ENCODE measurements at regions not wholly inside any gene's neighbourhood (a gene's known extent, or its start where the extent isn't known, plus 50 kb on each side); places are given as distances from the start of the nearest gene placed in this dataset.
A peak's percentile ranks its signal among the peaks of the same experiment; 100 is the strongest.

DNA sequence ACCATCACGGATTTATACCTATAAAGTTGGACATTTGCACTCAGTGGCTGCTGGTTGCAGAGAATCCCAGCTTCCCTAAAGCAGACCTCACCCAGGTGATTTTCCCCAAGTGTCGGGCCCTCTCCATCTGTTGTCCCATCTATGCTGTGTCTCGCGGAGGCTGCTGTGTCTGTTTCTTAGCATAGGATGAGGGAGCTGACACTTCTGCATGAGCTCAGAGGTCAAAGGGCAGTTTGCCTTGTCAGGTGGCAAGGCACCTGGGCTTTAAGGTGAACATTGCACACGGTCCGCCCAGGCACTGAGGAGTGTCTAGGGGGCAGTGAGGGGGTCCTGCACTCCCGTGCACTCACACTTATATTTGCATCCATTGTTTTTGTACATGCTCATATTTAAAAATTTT is 151.6 kb downstream of the ZIC5 start:
- no peak for DNase-seq

- DNase-seq, result no peak
Observed at GRCh38 chr13:99816321-99816720, 155.2 kb downstream of the ZIC5 start.

- no peak for DNase-seq
Observed at GRCh38 chr13:99813336-99814095, 158.1 kb downstream of the ZIC5 start.

DNA sequence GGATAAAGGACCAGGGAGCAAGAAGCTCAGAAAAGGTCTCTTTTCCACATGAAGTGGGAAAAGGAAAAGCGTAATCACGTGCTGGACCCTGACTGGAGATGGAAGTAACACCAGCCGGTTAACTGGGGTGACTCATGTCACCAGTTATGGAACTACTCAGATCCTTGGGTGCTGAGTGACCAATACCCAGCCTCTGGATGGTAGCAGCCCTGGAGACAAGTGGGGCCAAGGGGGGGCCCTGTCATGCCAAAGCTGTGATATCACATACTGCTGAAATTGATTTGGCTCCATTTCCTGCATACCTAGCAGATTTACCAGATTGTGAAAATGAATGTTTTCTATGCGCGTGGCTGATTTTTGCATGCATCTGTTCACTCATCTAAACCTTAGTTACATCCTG is 158.9 kb downstream of the ZIC5 start:
- no peak for DNase-seq

GRCh38 chr13:99811067-99811700 is 160.4 kb downstream of the ZIC5 start:
- no peak for DNase-seq

DNA sequence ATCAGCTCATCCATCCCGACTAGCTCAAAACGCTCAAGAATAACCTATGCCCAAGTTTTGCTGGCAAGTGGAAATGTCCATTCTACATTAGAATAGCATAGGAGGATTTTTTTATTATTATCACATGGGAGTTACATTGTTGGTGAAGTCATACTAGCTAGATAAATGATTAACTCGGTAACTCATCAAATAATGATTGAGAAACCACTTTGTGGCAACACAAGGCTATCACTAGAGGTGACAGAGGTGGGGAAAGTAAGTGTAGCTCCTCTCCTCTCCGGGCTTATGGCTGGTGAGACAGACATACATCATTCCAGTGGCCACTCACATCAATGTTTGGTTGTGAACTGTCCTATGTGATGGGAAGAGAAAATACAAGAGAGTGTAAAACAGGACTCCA is 161.6 kb downstream of the ZIC5 start:
- no peak for DNase-seq

GRCh38 chr13:99809496-99809895 is 162.1 kb downstream of the ZIC5 start:
- DNase-seq, result no peak

DNA sequence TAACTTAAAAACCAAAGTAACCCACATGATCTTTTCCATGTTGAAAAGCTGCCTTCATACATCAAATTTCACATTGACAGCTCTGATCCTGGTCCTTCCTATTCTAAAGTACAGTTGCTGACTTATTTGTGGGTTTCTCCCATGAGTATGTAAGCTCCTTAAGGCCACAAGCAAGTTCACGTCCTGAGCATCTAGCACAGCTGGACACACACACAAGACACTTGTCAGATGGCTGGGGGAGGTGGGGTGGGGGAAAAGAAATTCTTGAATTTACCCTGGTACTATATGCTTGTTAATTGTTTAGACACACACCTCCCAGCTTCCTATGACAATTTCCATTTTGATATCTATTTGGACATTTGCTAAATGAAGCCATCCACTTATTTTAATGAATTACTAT is 162.8 kb downstream of the ZIC5 start:
- no peak for DNase-seq

GRCh38 chr13:99806671-99807070 is 164.9 kb downstream of the ZIC5 start:
- no peak for DNase-seq

DNA sequence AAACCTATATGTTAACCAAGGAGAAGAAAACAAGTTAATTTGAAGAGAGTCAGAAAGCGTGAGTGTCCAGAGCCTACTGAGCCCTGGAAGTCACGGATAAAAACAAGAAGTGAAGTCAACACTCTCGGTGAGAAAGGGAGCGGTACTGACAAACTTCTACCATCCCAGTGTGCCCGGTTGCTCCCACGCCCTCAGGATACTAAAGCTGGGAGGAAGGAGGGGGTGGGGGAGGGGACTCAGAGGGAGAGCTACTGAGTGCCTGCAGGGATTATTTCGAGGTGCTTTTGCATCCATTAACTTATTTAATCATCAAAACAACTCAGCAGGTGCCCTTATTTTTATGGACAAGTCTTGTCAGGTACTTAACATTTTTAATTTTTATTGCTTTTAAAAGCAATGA is 166.2 kb downstream of the ZIC5 start:
- no peak for DNase-seq

DNA sequence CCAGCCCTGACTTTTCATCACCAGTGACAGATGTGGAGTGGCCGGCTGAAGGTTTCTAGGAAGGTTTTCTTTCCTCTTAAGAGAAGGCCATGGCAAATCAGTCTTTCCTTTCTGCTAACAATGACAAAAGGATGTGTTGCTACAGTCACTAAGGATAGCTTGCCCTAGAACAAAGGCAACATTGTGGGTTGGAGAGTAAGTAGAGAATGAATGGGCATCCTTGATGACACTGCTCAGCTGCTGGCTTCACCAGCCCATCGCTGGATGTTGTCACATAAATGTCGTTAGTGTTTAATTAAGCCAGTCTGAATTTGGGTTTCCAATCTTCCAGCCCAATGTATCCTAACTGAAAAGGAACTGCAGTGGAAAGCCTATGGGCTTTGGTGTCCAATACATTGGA is 168.4 kb downstream of the ZIC5 start:
- DNase-seq, result no peak

- no peak for DNase-seq
Observed at GRCh38 chr13:99802416-99802815, 169.2 kb downstream of the ZIC5 start.

DNA sequence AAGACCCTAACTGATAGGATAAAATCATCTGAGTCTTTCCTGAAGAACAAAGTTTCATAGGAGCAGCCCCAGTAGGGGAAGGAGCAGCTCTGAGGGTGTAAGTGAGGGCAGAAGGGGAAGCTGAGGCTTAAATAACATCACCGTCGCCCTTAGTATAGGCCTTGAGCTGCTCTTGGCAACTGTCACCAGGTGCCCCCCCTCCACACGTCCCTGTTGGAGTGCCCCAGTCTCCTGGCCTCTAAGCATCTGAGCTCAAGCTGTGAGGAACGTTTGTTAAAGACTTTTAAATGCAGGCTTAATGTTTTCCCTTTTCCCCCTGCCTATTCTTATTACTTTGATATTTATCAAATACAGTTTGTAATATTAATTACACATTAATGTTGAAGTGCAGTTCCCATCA is 170.6 kb downstream of the ZIC5 start:
- DNase-seq, result no peak

DNA sequence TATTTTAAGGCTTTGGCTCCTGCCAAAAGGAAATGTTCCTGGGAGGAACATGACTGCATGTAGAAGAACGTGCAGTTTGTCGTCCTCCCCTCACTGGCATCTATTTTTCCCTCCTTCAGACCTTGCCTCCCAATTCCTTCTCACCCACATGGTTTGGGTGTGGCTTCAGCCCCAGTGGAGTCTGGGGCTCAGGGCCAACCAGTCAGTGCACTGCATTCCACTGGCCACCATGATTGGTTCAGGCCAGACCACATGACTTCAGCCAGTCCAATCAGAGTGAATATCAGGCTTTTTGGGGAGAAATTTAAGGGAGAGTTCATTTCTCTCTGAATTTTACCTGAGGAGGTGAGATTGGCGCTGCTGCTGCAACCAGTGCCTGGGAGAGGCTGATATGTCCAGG is 171.6 kb downstream of the ZIC5 start:
- no peak for DNase-seq

DNA sequence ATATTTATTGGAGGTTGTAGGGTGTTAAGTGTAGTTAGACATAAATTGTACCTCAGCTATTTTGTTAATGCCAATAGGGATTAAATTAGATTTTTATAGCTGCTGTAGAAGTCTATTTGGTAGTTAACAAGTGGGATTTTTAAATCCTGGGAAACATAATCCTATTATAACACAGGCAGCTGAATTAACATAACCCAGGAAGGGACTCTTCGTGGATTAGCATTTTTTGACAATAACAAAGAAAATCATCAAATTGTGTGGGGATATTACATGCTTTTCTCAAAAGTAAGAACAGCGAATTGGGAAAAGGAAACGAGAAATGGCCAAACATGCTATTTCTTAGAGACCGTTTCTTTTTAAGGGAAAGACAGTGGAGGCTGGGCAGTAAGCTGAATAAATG is 172.8 kb downstream of the ZIC5 start:
- DNase-seq, result no peak

DNA sequence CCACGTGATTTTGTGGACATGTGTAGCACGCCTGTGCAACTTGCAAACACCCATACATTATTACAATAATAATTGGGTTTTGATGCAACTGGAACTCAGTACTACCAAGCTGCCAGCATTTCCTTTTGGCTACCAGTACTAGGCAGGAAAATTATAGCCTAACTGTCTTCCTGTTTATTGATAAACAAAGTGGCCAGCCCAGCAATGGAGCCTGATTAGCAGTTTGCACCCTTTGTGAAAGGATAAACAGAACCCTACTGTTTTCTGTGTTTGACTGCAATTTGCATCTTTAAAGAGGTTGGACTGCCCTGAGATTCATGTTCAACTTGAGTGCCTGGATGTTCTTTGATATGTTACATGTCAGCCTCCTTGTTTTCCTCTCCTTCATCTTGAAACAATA is 173.9 kb downstream of the ZIC5 start:
- DNase-seq, result no peak

DNA sequence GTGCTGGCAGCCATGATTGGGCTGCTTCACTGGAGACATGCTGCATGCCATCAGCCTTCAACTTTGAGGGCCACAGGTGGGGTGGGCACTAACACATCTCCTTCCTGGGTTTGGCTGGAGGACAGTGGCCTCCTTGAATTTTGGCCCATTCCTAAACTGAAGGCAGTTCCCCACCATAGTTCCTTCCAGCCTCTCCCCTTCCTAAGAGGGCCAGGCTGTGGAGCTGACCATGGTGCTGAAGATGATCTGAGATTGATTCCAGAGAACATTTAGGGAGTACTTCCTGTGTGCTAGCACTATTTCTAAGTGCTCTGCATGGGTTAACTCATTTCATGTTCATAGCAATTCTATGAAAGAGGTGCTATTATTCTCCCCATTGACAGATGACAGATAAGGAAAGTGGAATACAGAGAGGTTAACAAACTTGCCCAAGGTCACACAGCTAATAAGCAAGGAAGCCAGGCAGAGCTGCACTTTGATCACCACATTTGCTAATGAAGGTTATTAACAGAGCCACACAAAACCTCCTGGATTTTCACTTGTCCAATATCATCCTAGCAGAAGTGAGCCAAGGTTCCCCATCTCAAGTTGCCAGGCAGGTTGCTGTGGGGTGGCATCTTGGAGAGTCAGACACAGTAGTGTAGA is 175.3 kb downstream of the ZIC5 start:
- DNase-seq, result no peak

DNA sequence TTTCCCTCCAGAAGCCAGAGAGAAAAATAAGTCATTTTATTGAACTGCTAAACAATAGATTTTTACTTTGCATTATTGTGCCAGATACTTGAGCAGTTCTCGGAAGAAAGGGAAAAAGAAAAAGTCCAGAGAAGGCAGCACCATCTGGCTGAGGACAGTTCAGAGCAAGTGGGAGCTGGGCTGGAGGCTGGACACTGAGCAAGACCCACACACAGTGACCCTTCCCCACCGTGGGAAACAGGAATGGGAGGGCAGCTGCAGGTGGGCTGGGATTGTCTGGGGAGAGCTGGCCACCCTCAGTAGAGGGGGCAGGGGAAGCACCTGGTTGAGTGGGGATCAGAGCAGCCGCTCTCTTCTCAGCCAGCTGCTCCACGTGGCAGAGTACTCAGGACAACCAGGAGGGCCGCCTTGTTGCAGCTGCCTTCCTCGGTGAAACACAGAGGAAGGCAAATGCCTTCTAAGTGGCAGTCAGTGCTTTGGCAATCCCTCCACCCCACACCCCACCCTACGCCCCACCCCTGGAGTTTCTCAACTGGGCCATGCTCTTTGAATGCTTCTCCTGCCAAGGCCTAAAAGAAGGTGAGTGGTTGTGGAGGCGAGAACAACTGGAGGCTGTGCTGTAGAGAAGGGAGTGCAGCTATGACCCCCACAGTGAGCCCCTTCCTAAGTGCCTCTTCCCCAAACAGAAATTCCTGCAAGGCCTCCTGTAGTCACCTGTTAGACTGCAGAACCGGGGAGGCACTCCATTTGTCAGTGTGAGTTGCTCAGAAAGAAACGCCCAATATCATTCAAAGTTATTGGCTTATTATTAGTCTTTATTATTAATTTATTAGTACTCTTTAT is 179.3 kb downstream of the ZIC5 start:
- DNase-seq, result peak; percentile 33

- DNase-seq, result no peak
Observed at GRCh38 chr13:99782669-99783068, 188.9 kb downstream of the ZIC5 start.

GRCh38 chr13:99778500-99778899 is 193.1 kb downstream of the ZIC5 start:
- DNase-seq, result no peak

DNA sequence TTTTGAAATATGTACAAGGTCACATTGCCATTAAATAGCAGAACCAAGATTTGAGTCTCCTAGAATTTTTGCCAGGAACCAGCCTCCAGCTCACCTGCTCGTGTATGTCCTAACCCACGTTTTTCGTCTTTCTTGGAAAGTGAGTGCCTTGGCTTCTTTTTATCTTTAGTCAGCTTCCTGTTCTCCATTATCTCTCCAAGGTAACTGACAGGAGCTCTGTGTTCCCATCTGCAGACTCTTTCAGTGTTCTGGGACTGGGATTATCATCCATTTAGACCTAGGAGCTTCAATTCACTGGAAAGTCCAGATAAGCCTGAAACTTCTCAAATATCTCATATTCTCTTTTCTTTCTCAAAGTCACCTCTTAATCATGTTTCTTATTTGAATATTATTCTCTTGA is 193.7 kb downstream of the ZIC5 start:
- no peak for DNase-seq

- no peak for DNase-seq
Observed at GRCh38 chr13:99774644-99775043, 196.9 kb downstream of the ZIC5 start.

- DNase-seq, result no peak
Observed at GRCh38 chr13:99768986-99769385, 202.6 kb downstream of the ZIC5 start.

DNA sequence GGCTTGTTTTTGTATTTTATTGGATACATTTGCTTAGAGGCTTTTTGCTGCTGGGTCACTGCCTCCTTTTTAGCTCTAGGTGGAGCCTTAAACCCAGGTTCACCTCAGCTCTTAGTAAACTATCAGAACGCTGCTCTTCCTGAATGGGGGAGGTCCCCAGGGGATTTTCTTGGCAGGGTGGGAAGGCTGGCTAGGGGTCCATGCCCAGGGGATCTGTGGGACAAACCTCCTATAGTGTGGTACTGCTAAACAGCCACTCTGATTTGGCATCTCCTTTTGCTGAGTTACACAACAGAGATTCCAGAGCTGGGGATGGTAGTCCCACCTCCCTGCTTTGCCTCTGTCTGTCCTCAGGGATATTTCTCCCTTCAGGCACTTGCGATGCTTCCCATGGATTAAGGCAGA is 204.9 kb downstream of the ZIC5 start:
- DNase-seq, result no peak
